A673 (cell line): ENCODE measurements at regions not wholly inside any gene's neighbourhood (a gene's known extent, or its start where the extent isn't known, plus 50 kb on each side); places are given as distances from the start of the nearest gene placed in this dataset.

Source experiments
- BruUV-seq: library from RNA; stranded (reverse); fragments of 400-500 nt; replicated peaks from 2 replicates; lab custom pipeline; 2021; lab: Mats Ljungman, UMichigan
- CTCF ChIA-PET: fragments of 300-600 bp; sonication (Branson Sonifier 250); formaldehyde crosslinking; loops from one replicate; lab custom pipeline; 2022; ENCODE audit warnings: antibody characterized with exemption; lab: Charles Lee
- POLR2A ChIA-PET: fragments of 300-600 bp; sonication (Branson Sonifier 250); formaldehyde crosslinking; loops from one replicate; lab custom pipeline; 2022; ENCODE audit warnings: antibody characterized with exemption; ENCODE audit not compliant: low non-redundant PET; lab: Charles Lee
- DNase-seq: peaks from one replicate; pipeline ENCODE4 v3.0.0-alpha.2; 2015; ENCODE audit warnings: low spot score
- H3K27ac ChIP-seq: fragments of 200-600 bp; sonication (generic); 2 replicates; pipeline ENCODE4 v1.5.1; 2016; ENCODE audit warnings: mixed run types, low read depth, mild to moderate bottlenecking, mixed read lengths, antibody characterized with exemption, low read length; ENCODE audit not compliant: poor library complexity, severe bottlenecking
- H3K27me3 ChIP-seq: fragments of 200-600 bp; sonication (generic); replicated peaks from 2 replicates; pipeline ENCODE4 v1.6.1; 2017; ENCODE audit warnings: mixed run types, low read depth, mild to moderate bottlenecking, mixed read lengths, antibody characterized with exemption, low read length; ENCODE audit not compliant: insufficient read depth, poor library complexity
- H3K36me3 ChIP-seq: fragments of 200-600 bp; sonication (generic); 2 replicates; pipeline ENCODE4 v1.6.1; 2016; ENCODE audit warnings: mixed run types, mild to moderate bottlenecking, mixed read lengths, antibody characterized with exemption, low read length; ENCODE audit not compliant: insufficient read depth, poor library complexity, severe bottlenecking
- H3K4me1 ChIP-seq: fragments of 200-600 bp; sonication (generic); 2 replicates; pipeline ENCODE4 v1.6.1; 2017; ENCODE audit warnings: mixed run types, mild to moderate bottlenecking, mixed read lengths, antibody characterized with exemption, low read length; ENCODE audit not compliant: insufficient read depth, poor library complexity, severe bottlenecking
- H3K4me3 ChIP-seq: fragments of 200-600 bp; sonication (generic); 2 replicates; pipeline ENCODE4 v1.5.1; 2016; ENCODE audit warnings: low read depth, mixed run types, mild to moderate bottlenecking, mixed read lengths, low read length; ENCODE audit not compliant: poor library complexity, severe bottlenecking
- H3K9me3 ChIP-seq: fragments of 200-600 bp; sonication (generic); 2 replicates; pipeline ENCODE4 v1.6.1; 2016; ENCODE audit warnings: mixed run types, low read depth, mild to moderate bottlenecking, mixed read lengths, antibody characterized with exemption, low read length; ENCODE audit not compliant: poor library complexity, severe bottlenecking
- EZH2 ChIP-seq: fragments of 200-600 bp; sonication (generic); IDR thresholded peaks from 2 replicates; pipeline ENCODE4 v1.6.1; 2017; ENCODE audit warnings: borderline replicate concordance, low read depth, mild to moderate bottlenecking, mixed read lengths, antibody characterized with exemption, low read length; ENCODE audit not compliant: poor library complexity, severe bottlenecking
- intact Hi-C: fragments of 100-400 bp; cut with micrococcal nuclease; formaldehyde crosslinking; loops from one replicate; pipeline ENCODE4 v1.10.0; 2022; ENCODE audit not compliant: unreplicated experiment
- TF ChIP-seq, protein P1 (sequence below): fragments of 300-800, 200-600 bp; sonication (generic); conservative IDR thresholded peaks from 2 replicates; pipeline ENCODE4 v1.5.1; 2017; ENCODE audit warnings: low read depth, mild to moderate bottlenecking, antibody characterized with exemption, low read length, moderate library complexity, mixed read lengths

DNA sequence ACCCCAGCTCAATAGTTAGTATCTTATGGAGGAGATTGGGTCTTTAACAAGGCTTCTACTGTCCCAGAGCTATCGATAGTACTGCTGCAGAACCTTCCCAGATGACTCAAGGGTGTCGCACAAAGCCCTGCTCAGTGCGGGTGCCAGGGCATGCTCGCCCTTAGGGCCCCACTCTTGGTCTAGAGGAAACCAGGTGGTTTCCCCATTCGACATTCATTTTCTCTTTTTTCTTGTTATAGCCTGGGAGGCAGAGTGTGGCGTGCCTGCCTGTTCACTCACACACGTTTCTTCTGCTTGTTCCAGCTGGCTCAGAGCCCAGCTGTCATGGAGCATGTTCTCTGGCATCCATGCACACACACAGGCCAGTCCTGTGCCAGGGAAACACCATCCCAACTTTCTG lies 144.5 kb downstream of the SMIM20 start:
- H3K4me1 ChIP-seq = no peaks in the 10 kb centered on the region
- no peak for DNase-seq
- no peaks in the 10 kb centered on the region for H3K27me3 ChIP-seq
- BruUV-seq = no TSS peak
- TF ChIP-seq, protein P1, sequence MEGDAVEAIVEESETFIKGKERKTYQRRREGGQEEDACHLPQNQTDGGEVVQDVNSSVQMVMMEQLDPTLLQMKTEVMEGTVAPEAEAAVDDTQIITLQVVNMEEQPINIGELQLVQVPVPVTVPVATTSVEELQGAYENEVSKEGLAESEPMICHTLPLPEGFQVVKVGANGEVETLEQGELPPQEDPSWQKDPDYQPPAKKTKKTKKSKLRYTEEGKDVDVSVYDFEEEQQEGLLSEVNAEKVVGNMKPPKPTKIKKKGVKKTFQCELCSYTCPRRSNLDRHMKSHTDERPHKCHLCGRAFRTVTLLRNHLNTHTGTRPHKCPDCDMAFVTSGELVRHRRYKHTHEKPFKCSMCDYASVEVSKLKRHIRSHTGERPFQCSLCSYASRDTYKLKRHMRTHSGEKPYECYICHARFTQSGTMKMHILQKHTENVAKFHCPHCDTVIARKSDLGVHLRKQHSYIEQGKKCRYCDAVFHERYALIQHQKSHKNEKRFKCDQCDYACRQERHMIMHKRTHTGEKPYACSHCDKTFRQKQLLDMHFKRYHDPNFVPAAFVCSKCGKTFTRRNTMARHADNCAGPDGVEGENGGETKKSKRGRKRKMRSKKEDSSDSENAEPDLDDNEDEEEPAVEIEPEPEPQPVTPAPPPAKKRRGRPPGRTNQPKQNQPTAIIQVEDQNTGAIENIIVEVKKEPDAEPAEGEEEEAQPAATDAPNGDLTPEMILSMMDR = no peak
- no peak for TF ChIP-seq EZH2
- no peaks in the 10 kb centered on the region for H3K9me3 ChIP-seq
- ChIA-PET POLR2A (no interaction called here), CTCF (interaction anchor here (0.6 kb wide), 1 partner anchor 205 kb away, joined by 3 read pairs; no protein-coding TSS in a partner anchor)
- no peak overlapping the region for H3K27ac ChIP-seq
- intact Hi-C loops = no loop called here
- H3K4me3 ChIP-seq = no peak overlapping the region
- no peaks in the 10 kb centered on the region for H3K36me3 ChIP-seq

DNA sequence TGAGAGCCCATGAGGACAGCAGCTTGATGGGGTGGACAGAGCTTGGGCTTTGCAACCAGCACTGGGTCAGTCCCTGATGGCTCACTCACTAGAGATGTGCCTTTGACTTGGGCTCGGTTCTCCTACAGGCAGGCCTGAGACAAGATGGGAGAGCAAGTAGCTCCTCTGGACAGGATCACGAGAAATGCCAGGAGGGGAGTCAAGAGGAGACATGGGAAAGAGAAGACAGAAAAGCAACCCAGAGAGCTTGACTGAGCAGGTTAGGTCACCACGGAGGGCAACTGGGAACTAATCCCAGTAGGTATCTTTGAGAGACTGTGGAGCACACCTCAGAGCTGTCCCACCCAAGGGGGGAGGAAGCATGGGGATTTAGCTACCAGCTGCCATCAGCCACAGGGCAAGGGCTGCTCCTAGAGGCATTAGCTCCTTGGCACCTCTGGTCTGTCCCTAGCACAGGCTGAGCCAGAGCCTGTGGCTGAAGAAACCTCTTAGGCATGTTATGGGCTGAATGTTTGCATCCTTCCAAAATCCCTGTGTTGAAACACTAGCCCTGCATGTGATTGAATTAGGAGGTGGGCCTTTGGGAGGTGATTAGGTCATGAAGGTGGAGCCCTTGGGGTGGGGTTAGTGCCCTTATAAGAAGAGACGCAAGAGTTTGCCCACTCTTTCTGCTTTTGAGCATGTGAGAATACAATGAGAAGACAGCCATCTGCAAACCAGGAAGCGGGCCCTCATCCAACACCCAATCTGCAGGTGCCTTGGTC lies 145.6 kb downstream of the SMIM20 start:
- intact Hi-C loops = loop anchor here (2.0 kb wide), 1 partner anchor 351 kb away; no protein-coding TSS in a partner anchor
- POLR2A ChIA-PET = no interaction called here
- BruUV-seq = no TSS peak

DNA sequence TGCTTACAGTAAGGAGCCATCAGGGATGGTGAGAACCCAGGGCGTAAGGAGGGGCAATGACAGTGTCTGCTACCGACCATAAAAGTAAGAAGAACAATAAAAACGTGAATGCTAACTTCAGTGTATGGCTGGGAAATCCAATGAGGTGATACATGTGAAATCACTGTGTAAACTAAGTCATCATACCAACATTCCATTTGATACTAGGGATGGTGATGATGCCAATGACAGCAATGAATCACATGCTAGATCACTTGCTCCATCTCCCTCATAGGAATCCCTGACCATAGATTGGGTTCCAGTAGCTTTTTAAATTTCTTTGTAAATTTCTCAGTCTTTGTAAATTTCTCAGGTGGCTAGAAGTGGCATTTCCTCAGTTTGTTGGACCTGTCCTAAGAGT lies 146.3 kb downstream of the SMIM20 start:
- Histone ChIP-seq H3K36me3 (no peaks in the 10 kb centered on the region), H3K9me3 (no peaks in the 10 kb centered on the region), H3K4me3 (no peak overlapping the region), H3K4me1 (no peaks in the 10 kb centered on the region), H3K27ac (no peak overlapping the region), H3K27me3 (no peaks in the 10 kb centered on the region)
- intact Hi-C loops = loop anchor here (2.0 kb wide), 1 partner anchor 351 kb away; no protein-coding TSS in a partner anchor
- no peak for DNase-seq
- ChIA-PET CTCF (no interaction called here), POLR2A (no interaction called here)
- no TSS peak for BruUV-seq
- TF ChIP-seq, protein P1 = no peak
- no peak for TF ChIP-seq EZH2

More for the DNA sequence above, 145.6 kb downstream of the SMIM20 start:
- CTCF ChIA-PET = no interaction called here
- H3K27me3 ChIP-seq = no peaks in the 10 kb centered on the region
- no peaks in the 10 kb centered on the region for H3K36me3 ChIP-seq
- no peak overlapping the region for H3K4me3 ChIP-seq
- TF ChIP-seq EZH2 = no peak
- TF ChIP-seq, protein P1 = no peak
- no peak for DNase-seq
- H3K4me1 ChIP-seq = no peaks in the 10 kb centered on the region
- no peak overlapping the region for H3K27ac ChIP-seq
- no peaks in the 10 kb centered on the region for H3K9me3 ChIP-seq
